ENCODE measurements at regions not wholly inside any gene's neighbourhood (a gene's known extent, or its start where the extent isn't known, plus 50 kb on each side); places are given as distances from the start of the nearest gene placed in this dataset.
"Not testable (repeated sequence)": the region's sequence is repeated elsewhere in the genome, so short reads cannot be mapped to it uniquely, and the experiment has no call there.

- not testable (repeated sequence) for DNase-seq (ENCODE audit: low spot score)
These were observed 68.3 kb upstream of the ZNF658 start for GRCh38 chr9:66832222-66832621.

- not testable (repeated sequence) for DNase-seq (ENCODE audit: low spot score)
These were observed 63.1 kb upstream of the ZNF658 start for GRCh38 chr9:66837242-66837937.

All from ecto neural progenitor cell (in vitro differentiated cells).